ENCODE measurements at regions not wholly inside any gene's neighbourhood (a gene's known extent, or its start where the extent isn't known, plus 50 kb on each side); places are given as distances from the start of the nearest gene placed in this dataset.

DNA sequence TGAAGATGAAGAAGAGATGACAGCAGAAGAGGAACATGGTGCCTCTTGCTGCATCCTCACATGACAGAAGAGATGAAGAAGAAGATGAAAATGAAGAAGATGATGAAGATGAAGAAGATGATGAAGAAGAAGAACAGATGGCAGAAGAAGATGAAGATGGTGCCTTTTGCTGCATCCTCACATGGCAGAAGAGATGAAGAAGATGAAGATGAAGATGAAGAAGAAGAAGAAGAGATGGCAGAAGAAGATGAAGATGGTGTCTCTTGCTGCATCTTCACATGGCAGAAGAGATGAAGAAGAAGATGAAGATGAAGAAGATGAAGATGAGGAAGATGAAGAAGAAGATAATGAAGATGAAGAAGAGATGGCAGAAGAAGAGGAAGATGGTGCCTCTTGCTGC, 63.7 kb upstream of the HPF1 start:
- no peak overlapping the region for H3K27ac ChIP-seq (ENCODE audit: low read depth, low read length)
- no peaks in the 10 kb centered on the region for H3K27me3 ChIP-seq (ENCODE audit: control insufficient read depth, insufficient read depth, low read length)
- TF ChIP-seq, protein P1, sequence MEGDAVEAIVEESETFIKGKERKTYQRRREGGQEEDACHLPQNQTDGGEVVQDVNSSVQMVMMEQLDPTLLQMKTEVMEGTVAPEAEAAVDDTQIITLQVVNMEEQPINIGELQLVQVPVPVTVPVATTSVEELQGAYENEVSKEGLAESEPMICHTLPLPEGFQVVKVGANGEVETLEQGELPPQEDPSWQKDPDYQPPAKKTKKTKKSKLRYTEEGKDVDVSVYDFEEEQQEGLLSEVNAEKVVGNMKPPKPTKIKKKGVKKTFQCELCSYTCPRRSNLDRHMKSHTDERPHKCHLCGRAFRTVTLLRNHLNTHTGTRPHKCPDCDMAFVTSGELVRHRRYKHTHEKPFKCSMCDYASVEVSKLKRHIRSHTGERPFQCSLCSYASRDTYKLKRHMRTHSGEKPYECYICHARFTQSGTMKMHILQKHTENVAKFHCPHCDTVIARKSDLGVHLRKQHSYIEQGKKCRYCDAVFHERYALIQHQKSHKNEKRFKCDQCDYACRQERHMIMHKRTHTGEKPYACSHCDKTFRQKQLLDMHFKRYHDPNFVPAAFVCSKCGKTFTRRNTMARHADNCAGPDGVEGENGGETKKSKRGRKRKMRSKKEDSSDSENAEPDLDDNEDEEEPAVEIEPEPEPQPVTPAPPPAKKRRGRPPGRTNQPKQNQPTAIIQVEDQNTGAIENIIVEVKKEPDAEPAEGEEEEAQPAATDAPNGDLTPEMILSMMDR (IDR thresholded peaks at IDR 0.05; ENCODE audit: low read depth, low read length): no peak
- no peaks in the 10 kb centered on the region for H3K9me3 ChIP-seq (ENCODE audit: control insufficient read depth, insufficient read depth, low read length)
- CTCF ChIA-PET: no interaction called here
- no peak for DNase-seq (ENCODE audit: low read depth, low spot score)
- no peak overlapping the region for H3K4me3 ChIP-seq (ENCODE audit: low read depth, low read length)
- POLR2A ChIA-PET: no interaction called here

DNA sequence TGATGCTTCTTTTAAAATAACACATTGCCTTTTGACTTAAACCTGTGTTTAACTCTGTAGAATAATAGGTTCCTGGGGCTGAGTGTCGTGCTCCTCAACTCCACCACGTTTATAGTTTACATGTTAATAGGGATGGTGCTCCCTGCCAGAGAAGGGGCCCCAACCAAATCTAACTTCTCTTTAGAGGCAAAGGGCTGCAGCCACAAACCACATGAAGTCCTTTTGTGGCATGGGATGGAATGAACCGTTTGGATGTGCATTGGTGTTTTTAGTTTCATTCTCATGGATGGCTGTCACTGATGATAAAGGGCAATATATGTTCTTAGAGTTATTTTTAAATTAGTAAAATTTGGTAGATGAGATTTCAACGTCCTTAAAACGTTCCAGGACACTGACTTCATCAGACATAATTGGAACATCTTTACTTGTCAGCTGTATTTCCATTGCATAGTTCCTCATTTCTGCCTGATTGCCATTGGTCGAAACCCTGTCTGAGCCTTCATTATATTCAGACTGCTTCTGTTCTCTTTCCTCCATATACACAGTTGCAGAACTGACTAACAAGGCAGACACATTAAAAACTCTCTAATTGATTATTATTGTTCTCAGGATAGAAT, 60.4 kb upstream of the HPF1 start:
- TF ChIP-seq, protein P1 (IDR thresholded peaks at IDR 0.05; ENCODE audit: low read depth, low read length): no peak
- Histone ChIP-seq H3K27ac (ENCODE audit: low read depth, low read length) (no peak overlapping the region), H3K4me3 (ENCODE audit: low read depth, low read length) (no peak overlapping the region), H3K27me3 (ENCODE audit: control insufficient read depth, insufficient read depth, low read length) (no peaks in the 10 kb centered on the region), H3K9me3 (ENCODE audit: control insufficient read depth, insufficient read depth, low read length) (no peaks in the 10 kb centered on the region)
- ChIA-PET CTCF (interaction anchor here (0.9 kb wide), 1 partner anchor 8 kb away, joined by 3 read pairs; no protein-coding TSS in a partner anchor), POLR2A (no interaction called here)
- DNase-seq (ENCODE audit: low read depth, low spot score): no peak

DNA sequence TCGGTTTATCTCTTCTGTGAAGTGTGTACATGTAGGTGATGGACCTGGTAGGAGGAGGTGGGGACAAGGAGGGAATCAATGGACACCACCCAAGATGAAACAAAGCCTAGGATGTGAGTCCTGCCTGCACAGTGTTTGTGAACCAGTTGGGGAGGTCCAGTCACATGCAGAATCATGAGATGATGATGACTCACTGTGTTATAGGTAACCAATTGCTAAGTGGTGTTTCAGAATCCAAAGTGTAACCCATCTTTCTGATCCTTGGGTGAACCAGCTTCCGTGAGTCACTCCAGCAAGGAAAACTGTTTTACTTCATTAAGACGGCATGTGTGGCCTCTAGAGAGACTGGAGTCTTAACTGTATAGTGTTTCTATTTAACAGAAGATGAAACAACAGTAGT, 57.9 kb upstream of the HPF1 start:
- ChIA-PET CTCF (no interaction called here), POLR2A (no interaction called here)
- DNase-seq (ENCODE audit: low read depth, low spot score): no peak
- no peaks in the 10 kb centered on the region for H3K9me3 ChIP-seq (ENCODE audit: control insufficient read depth, insufficient read depth, low read length)
- no peak overlapping the region for H3K4me3 ChIP-seq (ENCODE audit: low read depth, low read length)
- no peaks in the 10 kb centered on the region for H3K27me3 ChIP-seq (ENCODE audit: control insufficient read depth, insufficient read depth, low read length)
- TF ChIP-seq, protein P1 (IDR thresholded peaks at IDR 0.05; ENCODE audit: low read depth, low read length): no peak
- no peak overlapping the region for H3K27ac ChIP-seq (ENCODE audit: low read depth, low read length)

DNA sequence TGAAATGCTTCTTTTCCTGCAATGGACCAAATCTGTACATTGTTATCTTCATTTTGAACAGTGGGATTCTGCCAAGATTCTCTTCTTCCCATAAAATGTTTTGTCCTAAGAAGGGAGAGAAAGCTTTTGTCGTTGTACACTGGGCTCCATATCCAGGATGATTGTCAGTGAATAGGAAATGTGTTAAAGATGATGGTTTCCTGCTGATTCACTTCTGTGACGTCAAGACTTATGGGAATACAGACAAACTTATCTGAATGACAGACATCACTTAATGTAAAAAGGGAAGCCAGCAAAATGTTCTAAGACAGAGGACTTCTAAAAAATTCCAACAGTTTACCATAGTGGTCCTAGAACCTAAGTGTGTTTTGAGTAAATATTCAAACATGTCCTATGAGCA, 53.7 kb upstream of the HPF1 start:
- Histone ChIP-seq H3K9me3 (ENCODE audit: control insufficient read depth, insufficient read depth, low read length) (no peaks in the 10 kb centered on the region), H3K27me3 (ENCODE audit: control insufficient read depth, insufficient read depth, low read length) (no peaks in the 10 kb centered on the region), H3K4me3 (ENCODE audit: low read depth, low read length) (no peak overlapping the region), H3K27ac (ENCODE audit: low read depth, low read length) (no peak overlapping the region)
- POLR2A ChIA-PET: no interaction called here
- DNase-seq (ENCODE audit: low read depth, low spot score): no peak
- TF ChIP-seq, protein P1 (IDR thresholded peaks at IDR 0.05; ENCODE audit: low read depth, low read length): no peak
- CTCF ChIA-PET: interaction anchor here (1.4 to 3.4 kb wide), 12 partner anchors 9 to 278 kb away, joined by 4 to 152 read pairs (median 8); partner anchors contain the start of genes AADAT and MFAP3L

DNA sequence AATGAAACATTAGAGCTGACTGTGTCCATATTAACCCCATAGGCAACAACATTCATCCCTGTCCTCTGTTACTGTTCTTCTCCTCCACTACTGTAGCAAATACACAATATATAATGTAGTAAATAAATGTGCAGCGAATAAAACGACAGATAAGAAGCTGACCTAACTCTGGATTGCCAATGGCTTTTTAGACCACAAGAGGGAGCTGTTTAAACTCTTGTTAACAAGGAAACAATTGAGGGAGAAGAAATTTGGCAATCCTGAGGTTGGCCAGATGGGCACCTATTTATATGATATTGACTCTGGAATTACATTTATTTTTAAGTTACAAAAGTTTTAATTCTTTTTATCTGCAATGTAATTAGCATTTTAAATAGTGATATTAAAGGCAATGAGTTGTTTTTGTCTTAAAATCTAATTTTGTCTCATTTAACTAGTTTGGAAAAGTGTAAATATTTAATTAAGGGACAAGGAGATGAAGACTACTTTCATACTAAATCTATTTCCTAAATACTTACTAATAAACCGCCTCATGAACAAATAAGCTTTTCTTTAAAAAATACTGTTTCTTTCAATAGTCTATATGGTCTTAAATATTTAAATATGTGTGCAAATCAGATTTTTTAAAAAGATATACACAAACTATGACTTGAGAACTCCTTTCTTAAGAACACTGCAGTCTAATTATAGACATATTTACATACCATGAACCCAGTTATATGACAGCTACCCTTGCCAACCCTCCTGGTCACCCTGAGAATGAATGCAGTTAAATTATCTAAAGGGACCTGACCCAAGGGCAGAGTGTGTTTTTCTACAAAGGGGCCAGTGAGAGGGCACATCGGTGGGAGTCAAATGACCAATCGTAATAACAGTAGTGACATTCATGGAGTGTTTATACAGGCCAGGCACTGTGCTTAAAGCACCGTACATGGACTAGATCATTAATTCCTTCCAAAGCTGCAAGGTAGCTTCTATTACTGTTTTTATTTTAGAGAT, 52.9 kb upstream of the HPF1 start:
- TF ChIP-seq, protein P1 (IDR thresholded peaks at IDR 0.05; ENCODE audit: low read depth, low read length): peak; percentile 89
- POLR2A ChIA-PET: no interaction called here
- peak; percentile 52 for DNase-seq (ENCODE audit: low read depth, low spot score)
- no peak overlapping the region for H3K27ac ChIP-seq (ENCODE audit: low read depth, low read length)
- no peaks in the 10 kb centered on the region for H3K27me3 ChIP-seq (ENCODE audit: control insufficient read depth, insufficient read depth, low read length)
- H3K9me3 ChIP-seq (ENCODE audit: control insufficient read depth, insufficient read depth, low read length): no peaks in the 10 kb centered on the region; the same call in 1 of the 2 replicates
- H3K4me3 ChIP-seq (ENCODE audit: low read depth, low read length): no peak overlapping the region
- CTCF ChIA-PET: interaction anchor here (0.6 to 3.4 kb wide), 54 partner anchors 8 to 1837 kb away, joined by 3 to 152 read pairs (median 4); partner anchors contain the start of genes AADAT, MFAP3L and NEK1
